LNCAP (cell line): ENCODE measurements at regions not wholly inside any gene's neighbourhood (a gene's known extent, or its start where the extent isn't known, plus 50 kb on each side); places are given as distances from the start of the nearest gene placed in this dataset.

ENCODE experiments used
- CTCF ChIP-seq: fragments of 450-650 bp; IDR thresholded peaks from 2 replicates; pipeline ENCODE4 v1.5.1; 2017; ENCODE audit warnings: mild to moderate bottlenecking

GRCh38 chr2:172214252-172214651 is 111.6 kb upstream of the DLX2 start:
- no peak for TF ChIP-seq CTCF

- no peak for TF ChIP-seq CTCF
These were observed 112.7 kb upstream of the DLX2 start for GRCh38 chr2:172215172-172215935.

GRCh38 chr2:172215936-172216335 is 113.2 kb upstream of the DLX2 start:
- TF ChIP-seq CTCF = no peak

- no peak for TF ChIP-seq CTCF
These were observed 113.8 kb upstream of the DLX2 start for GRCh38 chr2:172216477-172216876.

GRCh38 chr2:172219201-172219600 is 116.5 kb upstream of the DLX2 start:
- no peak for TF ChIP-seq CTCF

GRCh38 chr2:172220121-172220520 is 117.4 kb upstream of the DLX2 start:
- TF ChIP-seq CTCF = no peak

GRCh38 chr2:172223601-172224054 is 120.9 kb upstream of the DLX2 start:
- no peak for TF ChIP-seq CTCF

GRCh38 chr2:172225786-172226185 is 123.1 kb upstream of the DLX2 start:
- TF ChIP-seq CTCF = no peak
